ENCODE measurements at regions not wholly inside any gene's neighbourhood (a gene's known extent, or its start where the extent isn't known, plus 50 kb on each side); places are given as distances from the start of the nearest gene placed in this dataset.

GRCh38 chr2:220506466-220506865, 879.0 kb downstream of the SLC4A3 start:
- H3K27me3 ChIP-seq (ENCODE audit: control insufficient read depth in 1 of 2, insufficient read depth in 2 of 2, low read length in 2 of 2): no peaks in the 10 kb centered on the region
- no peak overlapping the region for H3K27ac ChIP-seq (ENCODE audit: low read depth in 1 of 2, low read length in 2 of 2)
- no peaks in the 10 kb centered on the region for H3K4me1 ChIP-seq (ENCODE audit: insufficient read depth, low read length)
- no peak overlapping the region for H3K27ac Mint-ChIP-seq
- no peak for DNase-seq
- peaks cover 4% of the 10 kb centered on the region for H3K9me3 Mint-ChIP-seq
- no peak overlapping the region for H3K4me3 ChIP-seq (ENCODE audit: low read length)
- no peaks in the 10 kb centered on the region for H3K36me3 ChIP-seq (ENCODE audit: insufficient read depth, low read length)
- CTCF ChIA-PET: no interaction called here
- H3K9me3 ChIP-seq (ENCODE audit: control insufficient read depth in 1 of 2, insufficient read depth in 1 of 2, low read length in 2 of 2): no peaks in the 10 kb centered on the region
- POLR2A ChIA-PET: no interaction called here
- H3K27me3 Mint-ChIP-seq: peaks cover 4% of the 10 kb centered on the region
- intact Hi-C loops (cut with DNase I, micrococcal nuclease): no loop called here
- no peak overlapping the region for H3K4me3 Mint-ChIP-seq
- no peaks in the 10 kb centered on the region for H3K4me1 Mint-ChIP-seq (ENCODE audit: low read depth)
- H3K36me3 Mint-ChIP-seq (ENCODE audit: low read depth): no peaks in the 10 kb centered on the region
- ATAC-seq (ENCODE audit: poor library complexity): no peak
- TF ChIP-seq CTCF (IDR thresholded peaks at IDR 0.05): no peak

- Mint-ChIP-seq H3K9me3 (peaks cover under 1% of the 10 kb centered on the region), H3K4me1 (ENCODE audit: low read depth) (no peaks in the 10 kb centered on the region), H3K27me3 (peaks cover 4% of the 10 kb centered on the region), H3K4me3 (no peak overlapping the region), H3K36me3 (ENCODE audit: low read depth) (no peaks in the 10 kb centered on the region), H3K27ac (no peak overlapping the region)
- Histone ChIP-seq H3K9me3 (ENCODE audit: control insufficient read depth in 1 of 2, insufficient read depth in 1 of 2, low read length in 2 of 2) (no peaks in the 10 kb centered on the region), H3K4me1 (ENCODE audit: insufficient read depth, low read length) (no peaks in the 10 kb centered on the region), H3K36me3 (ENCODE audit: insufficient read depth, low read length) (no peaks in the 10 kb centered on the region), H3K27ac (ENCODE audit: low read depth in 1 of 2, low read length in 2 of 2) (no peak overlapping the region), H3K4me3 (ENCODE audit: low read length) (no peak overlapping the region), H3K27me3 (ENCODE audit: control insufficient read depth in 1 of 2, insufficient read depth in 2 of 2, low read length in 2 of 2) (no peaks in the 10 kb centered on the region)
- POLR2A ChIA-PET: no interaction called here
- ATAC-seq (ENCODE audit: poor library complexity) (no peak), DNase-seq (no peak)
- intact Hi-C loops (cut with DNase I, micrococcal nuclease): no loop called here
- TF ChIP-seq CTCF (IDR thresholded peaks at IDR 0.05): no peak
- CTCF ChIA-PET: no interaction called here
Observed at GRCh38 chr2:220509096-220509757, 881.8 kb downstream of the SLC4A3 start.

- ATAC-seq (ENCODE audit: poor library complexity): no peak
Observed at GRCh38 chr2:220509966-220510365, 882.5 kb downstream of the SLC4A3 start.

More at GRCh38 chr2:220509966-220510365, 882.5 kb downstream of the SLC4A3 start:
- Histone ChIP-seq H3K4me3 (ENCODE audit: low read length) (no peak overlapping the region), H3K4me1 (ENCODE audit: insufficient read depth, low read length) (no peaks in the 10 kb centered on the region), H3K27me3 (ENCODE audit: control insufficient read depth in 1 of 2, insufficient read depth in 2 of 2, low read length in 2 of 2) (no peaks in the 10 kb centered on the region), H3K9me3 (ENCODE audit: control insufficient read depth in 1 of 2, insufficient read depth in 1 of 2, low read length in 2 of 2) (no peaks in the 10 kb centered on the region), H3K27ac (ENCODE audit: low read depth in 1 of 2, low read length in 2 of 2) (no peak overlapping the region), H3K36me3 (ENCODE audit: insufficient read depth, low read length) (no peaks in the 10 kb centered on the region)
- peaks cover 2% of the 10 kb centered on the region for H3K27me3 Mint-ChIP-seq
- no peak overlapping the region for H3K27ac Mint-ChIP-seq
- H3K4me3 Mint-ChIP-seq: no peak overlapping the region
- no peaks in the 10 kb centered on the region for H3K9me3 Mint-ChIP-seq
- ChIA-PET CTCF (no interaction called here), POLR2A (no interaction called here)
- DNase-seq: no peak
- no peaks in the 10 kb centered on the region for H3K4me1 Mint-ChIP-seq (ENCODE audit: low read depth)
- no peak for TF ChIP-seq CTCF (IDR thresholded peaks at IDR 0.05)
- H3K36me3 Mint-ChIP-seq (ENCODE audit: low read depth): no peaks in the 10 kb centered on the region
- intact Hi-C loops (cut with DNase I, micrococcal nuclease): no loop called here
